GM12891 (cell line): ENCODE measurements at regions not wholly inside any gene's neighbourhood (a gene's known extent, or its start where the extent isn't known, plus 50 kb on each side); places are given as distances from the start of the nearest gene placed in this dataset.

Experiments used
- DNase-seq: peaks from one replicate; pipeline ENCODE4 v3.0.0; 2011; ENCODE audit warnings: low spot score; ENCODE audit not compliant: insufficient read length
- FAIRE-seq: peaks from 2 replicates; lab custom pipeline; 2011; peaks lifted over from hg19 to GRCh38; lab: Jason Lieb, UNC
- PAX5 ChIP-seq: IDR thresholded peaks from 2 replicates; pipeline ENCODE4 v1.6.1; 2011; ENCODE audit warnings: low read length, moderate library complexity, mild to moderate bottlenecking; ENCODE audit not compliant: insufficient read depth, severe bottlenecking
- POLR2A ChIP-seq: IDR thresholded peaks from 2 replicates; pipeline ENCODE4 v1.6.1; 2011; ENCODE audit warnings: low read depth, low read length, control low read depth
- POLR2AphosphoS5 ChIP-seq: IDR thresholded peaks from 2 replicates; pipeline ENCODE4 v1.6.1; 2011; ENCODE audit warnings: low read depth, low read length, control low read depth
- POU2F2 ChIP-seq: IDR thresholded peaks from 2 replicates; pipeline ENCODE4 v1.6.1; 2011; ENCODE audit warnings: low read depth, mild to moderate bottlenecking, control low read depth, low read length, moderate library complexity
- SPI1 ChIP-seq: IDR thresholded peaks from 2 replicates; pipeline ENCODE4 v1.6.1; 2011; ENCODE audit warnings: low read depth, low read length, control low read depth
- TAF1 ChIP-seq: IDR thresholded peaks from 2 replicates; pipeline ENCODE4 v1.6.1; 2011; ENCODE audit warnings: low read depth, low read length, control low read depth

DNA sequence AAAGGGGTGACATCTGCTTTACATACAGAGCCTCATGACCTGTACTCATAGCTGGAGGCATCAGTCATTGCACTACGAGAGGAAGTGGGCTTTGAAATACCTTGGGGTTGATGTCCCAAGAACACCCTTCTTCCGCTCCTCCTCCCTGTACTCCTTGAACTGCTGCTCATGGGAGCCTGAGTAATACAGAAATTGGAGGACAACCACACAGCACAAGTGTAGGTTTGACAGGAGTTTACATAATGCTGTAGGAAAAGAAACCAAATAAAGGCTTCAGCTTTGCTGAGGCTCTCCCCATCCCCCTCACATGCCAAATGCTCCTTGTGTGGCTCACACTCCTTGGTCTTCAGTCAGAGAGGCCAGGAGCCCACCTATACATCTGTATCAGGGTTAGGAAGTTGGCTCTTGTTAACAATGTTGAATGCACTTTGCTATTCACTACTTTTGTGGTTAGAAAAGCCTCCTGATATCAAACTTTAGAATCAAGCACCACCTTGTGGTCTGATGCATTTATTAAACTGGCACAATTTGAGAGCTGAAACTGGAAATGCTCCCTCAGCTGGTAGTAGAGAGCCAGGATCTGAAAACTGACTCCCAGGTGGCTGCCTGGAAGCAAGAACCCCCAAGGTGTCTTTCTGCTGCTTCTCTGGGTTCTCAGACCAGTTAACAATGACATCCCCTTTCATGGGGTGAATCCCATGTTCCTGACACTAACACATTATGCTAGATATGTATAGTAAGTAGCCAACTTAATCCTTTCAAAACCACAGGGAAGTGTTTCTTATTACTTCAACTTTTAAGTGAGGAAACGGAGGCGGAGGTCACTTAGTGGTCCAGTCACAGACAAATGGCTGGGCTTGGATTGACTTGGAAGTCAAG, 56.2 kb upstream of the EDN1 start:
- TF ChIP-seq POLR2A, result no peak
- TF ChIP-seq POU2F2, result no peak
- no peak for TF ChIP-seq POLR2AphosphoS5
- TF ChIP-seq TAF1, result no peak
- no peak for TF ChIP-seq PAX5
- peak; percentile 68 for TF ChIP-seq SPI1
- peak; percentile 88 for FAIRE-seq
- DNase-seq, result no peak

DNA sequence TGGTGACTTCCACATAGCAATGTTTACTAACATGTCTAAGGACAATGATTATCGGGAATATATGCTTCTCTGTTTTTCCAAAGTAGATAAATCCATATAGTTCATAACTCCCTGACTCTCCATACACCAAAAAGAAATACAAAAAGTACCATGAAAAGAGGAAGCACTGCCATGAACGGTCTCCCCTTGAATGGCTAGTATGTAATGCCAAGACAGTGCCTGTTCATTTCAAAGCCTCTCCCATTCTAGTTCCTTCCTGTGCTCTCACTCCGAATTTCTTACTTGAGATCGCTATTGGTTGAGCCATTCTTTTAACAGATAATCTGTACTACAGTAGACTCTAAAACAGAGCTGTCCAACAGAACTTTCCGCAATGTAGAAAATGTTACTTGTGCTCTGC, 54.8 kb upstream of the EDN1 start:
- FAIRE-seq (no peak), DNase-seq (no peak)
- TF ChIP-seq POU2F2 (no peak), TAF1 (no peak), POLR2AphosphoS5 (no peak), PAX5 (no peak), SPI1 (no peak), POLR2A (no peak)

DNA sequence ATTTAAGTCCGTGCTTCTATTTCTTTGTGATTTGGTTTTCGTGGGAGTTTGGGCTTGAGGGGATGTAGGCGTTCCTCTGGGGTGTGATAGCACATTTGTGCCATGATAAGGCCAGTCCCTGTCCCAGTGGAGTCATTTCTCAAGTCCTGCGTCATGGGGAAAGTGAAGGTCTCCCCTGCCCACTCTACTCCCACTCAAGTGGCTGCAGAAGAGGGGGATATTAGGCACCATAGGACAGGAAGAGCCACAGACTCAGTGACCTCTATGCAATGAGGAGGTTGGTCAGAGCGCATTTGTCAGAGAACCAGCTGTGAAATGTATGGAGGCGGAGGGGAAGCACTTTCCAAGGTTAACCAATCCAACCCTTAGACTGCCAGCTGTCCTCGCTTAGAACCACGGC, 51.9 kb upstream of the EDN1 start:
- TF ChIP-seq SPI1 (no peak), PAX5 (no peak), TAF1 (no peak), POLR2A (no peak), POU2F2 (no peak), POLR2AphosphoS5 (no peak)
- FAIRE-seq (no peak), DNase-seq (no peak)
